ENCODE measurements at regions not wholly inside any gene's neighbourhood (a gene's known extent, or its start where the extent isn't known, plus 50 kb on each side); places are given as distances from the start of the nearest gene placed in this dataset.
"Not testable (repeated sequence)": the region's sequence is repeated elsewhere in the genome, so short reads cannot be mapped to it uniquely, and the experiment has no call there.

DNA sequence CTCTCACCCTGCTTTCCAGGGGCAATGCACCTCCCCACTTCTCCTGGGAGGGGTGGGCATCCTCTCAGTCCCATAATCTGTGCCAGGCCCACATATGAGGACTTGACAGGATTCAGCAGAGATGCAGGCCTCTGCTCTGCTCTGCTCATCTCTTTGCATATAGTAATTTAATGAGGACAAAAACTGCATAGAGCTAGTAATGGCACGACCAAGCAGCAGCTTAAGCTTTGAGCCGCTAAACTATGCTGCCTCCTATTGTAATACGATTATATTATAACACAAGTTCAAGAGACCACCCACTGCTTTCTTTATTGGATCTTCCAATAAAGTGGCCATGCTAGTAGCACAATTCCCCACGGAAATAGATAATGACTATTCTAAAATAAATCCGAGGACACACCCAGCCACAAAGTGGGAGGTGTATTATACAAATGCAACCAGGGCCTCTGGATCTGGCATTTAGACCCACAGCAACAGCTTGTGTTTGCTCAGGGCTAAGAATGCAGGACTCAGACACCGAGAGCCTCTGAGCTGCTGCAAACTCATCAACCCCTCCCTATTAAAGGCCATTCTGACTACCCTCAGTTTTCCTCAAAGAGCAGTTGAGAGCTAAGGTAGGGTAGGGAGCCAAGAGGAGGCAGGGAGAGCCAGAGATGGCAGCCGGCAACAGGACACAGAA, 93.6 kb upstream of the PLGLB2 start:
- DNase-seq, result not testable (repeated sequence)

DNA sequence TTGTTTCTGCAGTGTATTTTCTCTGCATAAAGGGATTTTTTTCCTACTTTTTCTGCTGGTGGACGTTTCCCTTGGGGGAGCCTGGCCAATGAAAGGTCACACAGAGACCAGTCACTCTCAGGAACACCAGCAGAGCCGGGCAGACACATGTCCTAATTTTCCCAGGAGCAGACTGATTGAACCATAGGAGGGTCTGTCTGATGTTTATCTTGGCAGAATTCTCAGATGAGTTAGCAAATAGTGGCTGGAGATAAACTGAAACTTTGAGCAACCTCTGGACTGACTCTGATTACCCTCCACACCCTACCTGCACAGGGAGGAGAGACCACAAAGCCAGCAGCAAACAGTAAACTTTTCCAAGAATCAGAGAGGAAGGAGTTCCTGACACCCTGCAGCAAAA, 90.0 kb upstream of the PLGLB2 start:
- not testable (repeated sequence) for DNase-seq

DNA sequence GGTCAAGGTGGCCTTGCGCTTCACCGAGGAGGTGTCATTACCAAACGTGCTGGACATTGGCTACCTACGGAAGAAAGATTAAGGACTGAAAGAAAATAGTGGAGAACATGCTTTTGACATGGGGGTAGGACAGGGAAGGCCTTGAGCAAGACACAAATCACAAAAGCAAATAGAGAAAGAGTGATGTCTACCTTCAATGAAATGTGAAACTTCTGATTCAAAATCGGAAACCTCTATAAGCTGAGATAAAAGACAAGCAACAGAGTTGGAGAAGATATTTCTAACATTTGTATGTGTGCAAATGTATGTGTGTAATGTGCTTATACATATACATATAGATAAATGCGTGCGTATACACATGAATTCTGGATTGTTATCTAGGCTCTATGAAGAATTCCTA, 89.5 kb upstream of the PLGLB2 start:
- not testable (repeated sequence) for DNase-seq

DNA sequence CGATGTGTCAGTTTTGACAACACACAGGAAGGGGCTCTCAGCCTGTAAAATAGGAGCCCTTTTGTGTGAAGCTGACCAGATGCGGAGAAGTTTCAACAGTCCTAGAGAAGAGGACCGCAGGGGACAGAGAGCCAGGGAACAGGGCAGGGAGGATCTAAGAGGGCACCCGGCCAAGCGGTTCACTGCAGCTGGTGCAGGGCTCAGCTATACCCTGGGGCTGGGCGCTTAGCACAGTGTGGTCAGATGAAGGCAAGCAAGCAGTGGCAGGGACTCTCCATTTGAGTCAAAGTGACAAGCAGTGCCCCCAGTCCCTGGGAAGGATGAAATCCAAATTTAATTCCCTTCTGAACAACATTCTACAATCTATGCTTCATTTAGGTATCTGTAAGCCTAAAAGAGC, 88.9 kb upstream of the PLGLB2 start:
- not testable (repeated sequence) for DNase-seq

DNA sequence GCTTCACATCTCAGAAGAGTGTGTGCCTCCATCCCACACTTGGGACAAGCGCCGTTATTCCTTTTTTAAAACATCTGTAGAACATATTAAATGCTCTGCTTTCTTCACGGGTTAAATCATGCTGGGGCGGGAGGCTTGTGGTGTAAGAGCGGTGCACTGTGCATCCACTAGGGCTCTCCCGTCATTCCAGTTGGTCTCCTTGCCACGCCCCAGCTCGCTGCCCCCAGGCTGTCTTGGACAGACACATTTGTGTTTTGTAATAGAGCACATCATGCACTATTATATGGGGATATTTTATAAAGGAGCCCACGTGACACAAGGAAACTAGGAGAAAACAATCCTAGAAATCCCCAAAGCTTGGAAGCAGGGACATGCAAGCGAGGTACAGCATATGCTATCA, 87.7 kb upstream of the PLGLB2 start:
- not testable (repeated sequence) for DNase-seq

DNA sequence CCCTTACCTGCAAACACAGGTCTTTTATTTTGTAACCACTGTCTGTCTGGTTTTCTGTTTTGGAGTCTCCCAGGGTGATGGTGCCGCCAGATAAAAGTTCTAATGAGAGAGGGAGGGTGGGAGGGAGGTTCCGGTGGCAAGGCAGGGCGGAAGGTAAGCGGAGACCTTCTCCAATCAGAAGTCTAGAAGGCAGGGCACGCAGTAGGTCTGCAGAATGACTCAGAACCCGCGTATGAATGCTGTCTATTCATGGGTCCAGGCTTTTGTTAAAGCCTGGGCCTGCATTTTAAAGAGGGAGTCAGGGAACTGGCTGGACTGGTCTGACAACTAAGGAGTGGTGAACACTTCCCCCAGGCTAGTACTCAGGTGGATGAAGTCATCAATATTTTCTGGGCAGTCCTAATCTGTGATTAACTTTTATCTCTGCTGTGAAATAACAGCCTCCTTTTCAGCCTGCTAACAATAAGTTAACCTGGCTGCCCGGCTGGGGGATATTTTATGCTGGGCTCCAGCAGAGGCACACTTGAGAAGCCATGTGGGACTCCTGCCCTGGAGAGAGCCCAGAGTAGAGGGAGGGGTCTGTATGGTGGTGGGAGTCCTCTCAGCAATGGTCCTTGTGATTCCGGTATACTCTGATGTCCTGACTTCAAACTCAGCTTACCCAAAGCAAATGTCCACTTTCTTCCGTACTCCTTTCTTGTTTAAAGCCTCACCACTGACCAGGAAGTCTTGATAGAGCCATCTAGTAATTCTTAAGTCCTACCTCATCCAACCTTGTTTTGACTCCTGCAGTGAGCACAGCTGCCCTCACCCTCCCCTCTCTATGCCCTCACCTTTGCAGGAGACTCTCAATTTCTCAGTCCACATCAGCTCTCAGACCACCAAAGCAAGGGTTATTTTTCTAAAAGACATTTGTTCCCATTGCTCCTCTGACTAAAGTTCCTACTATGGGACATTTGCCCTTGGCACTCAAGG, 85.3 kb upstream of the PLGLB2 start:
- not testable (repeated sequence) for DNase-seq

DNA sequence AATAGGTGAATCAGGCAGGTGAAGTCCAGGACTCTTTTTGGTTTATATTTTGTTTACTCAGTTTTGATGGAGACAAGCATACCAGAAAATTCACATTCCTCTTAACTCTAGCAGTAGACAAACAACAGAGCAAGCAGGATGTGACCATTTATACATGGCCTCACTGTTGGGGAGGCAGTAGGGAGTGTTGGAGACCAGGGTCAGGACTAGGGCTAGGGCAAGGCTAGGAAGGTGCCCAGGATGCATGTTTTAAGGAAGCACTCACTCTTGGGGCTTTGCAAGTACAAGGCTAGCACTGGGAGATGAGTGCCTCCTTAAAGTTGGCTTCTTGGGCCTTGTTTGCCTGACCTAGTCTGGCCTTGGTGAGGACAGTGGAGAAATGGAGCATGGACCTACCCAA, 84.5 kb upstream of the PLGLB2 start:
- not testable (repeated sequence) for DNase-seq

DNA sequence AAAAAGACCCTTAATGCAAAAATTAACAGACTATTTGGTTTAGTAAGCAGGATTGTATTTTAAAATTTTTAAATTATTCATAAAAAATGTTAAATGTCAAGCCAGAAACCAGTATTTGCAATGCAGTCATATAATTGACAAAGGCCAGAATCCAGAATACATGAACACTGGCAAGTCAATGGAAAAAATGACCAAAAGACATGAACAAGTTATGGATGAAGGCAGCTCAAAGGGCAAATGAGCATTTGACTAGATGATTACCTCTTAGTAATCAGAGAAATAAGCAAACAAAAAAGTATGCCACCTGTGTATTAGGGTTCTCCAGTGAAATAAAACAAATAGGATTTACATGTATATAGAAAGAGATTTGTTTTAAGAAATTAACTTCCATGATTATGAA, 80.9 kb upstream of the PLGLB2 start:
- DNase-seq, result not testable (repeated sequence)

DNA sequence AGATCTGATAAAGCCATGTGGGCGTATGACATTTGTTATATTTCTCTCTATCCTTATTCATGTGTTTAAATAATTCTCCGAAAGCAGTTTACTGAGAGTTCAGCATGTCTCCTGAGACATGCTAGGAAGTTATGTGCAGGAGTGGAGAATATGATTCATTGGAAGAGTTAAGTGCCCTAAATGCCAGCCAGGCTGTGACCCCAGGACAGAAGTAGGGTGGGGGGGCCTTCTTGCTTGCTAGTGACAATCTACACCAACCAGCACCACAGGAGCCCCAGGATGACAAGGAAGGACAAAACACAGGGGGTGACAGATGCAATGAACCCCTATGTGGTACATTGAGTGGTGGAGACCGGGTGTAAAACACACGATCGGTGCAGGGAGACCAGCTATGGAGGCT, 79.5 kb upstream of the PLGLB2 start:
- not testable (repeated sequence) for DNase-seq

DNA sequence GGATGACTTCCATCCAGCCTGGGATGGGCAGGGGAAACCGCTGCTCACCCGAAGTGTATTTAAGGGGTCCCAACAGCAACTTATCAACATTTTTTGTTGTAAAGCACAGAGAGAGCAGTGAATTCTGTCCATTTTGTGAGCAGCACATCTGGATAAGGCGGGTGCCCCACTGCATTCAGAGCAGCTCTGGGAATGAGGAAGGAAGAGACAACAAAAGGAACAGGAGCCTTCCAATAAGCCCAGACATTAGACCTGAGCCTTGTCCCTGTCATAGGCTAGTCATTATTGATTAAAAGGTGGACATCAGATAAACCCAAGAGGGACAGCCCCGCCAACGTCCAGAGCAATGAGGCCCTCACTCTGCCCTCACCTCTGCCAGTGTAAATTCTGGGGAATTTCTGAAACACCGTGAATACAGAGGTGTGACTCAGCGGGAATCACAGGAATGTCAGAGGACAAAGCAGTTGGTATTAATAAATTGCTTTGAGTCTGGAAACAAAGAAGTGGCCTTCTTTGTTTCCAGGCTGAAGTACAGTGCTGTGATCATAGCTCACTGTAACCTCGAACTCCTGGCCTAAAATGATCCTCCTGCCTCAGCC, 78.2 kb upstream of the PLGLB2 start:
- DNase-seq, result not testable (repeated sequence)

DNA sequence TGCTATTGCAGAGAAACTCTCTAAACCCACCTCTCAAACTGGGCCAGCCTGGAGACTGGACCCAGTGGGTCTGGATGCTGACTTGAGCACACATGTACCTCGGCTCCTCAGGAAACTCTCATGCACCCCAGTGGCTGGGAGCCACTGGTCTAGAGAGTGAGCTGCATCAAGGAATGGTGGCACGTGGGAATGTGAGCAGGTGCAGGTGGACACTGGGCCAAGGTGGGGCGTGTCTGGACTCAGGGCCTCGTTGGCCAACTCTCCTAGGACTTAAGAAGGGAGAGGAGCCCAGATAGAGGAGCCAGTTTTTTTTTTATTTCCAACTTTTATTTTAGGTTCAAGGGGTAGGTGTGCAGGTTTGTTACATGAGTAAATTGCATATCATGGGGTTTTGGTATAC, 75.5 kb upstream of the PLGLB2 start:
- DNase-seq, result not testable (repeated sequence)

DNA sequence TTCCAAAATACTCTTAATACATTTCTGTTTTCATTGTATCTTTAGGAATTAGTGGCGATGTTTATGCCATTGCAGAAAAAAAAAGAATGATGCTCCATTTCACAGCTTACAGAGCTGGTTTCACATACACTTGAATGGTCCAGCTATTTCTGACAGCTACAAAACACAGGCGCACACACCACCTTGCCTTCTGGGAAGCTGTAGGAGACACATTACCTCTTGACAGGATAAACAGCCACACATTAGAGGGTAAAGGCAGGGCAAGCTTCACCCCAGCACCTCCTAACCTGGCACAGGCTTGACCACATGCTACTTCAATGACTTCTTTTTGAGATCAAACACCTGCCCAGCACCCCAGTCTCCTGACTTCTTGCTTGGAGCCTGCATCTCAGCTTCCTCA, 73.2 kb upstream of the PLGLB2 start:
- not testable (repeated sequence) for DNase-seq

DNA sequence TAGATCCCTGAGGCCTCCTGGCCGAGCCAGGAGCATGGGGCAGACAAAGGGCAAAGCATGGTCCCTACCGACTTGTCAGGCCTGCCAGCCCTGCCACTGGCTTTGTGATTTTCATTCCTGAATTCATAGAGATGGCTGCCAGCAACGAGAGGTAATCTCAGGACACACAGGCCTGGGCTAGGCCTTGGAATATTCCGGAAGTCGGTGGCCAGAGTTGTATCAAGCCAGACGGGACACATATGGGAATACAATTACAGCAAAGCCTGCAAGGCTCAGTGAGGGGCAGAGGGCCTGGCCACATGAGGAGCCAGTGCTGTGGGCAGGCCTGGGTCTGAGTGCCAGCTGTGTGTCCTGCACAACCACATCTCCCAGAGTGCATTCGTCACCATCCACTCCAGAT, 72.4 kb upstream of the PLGLB2 start:
- not testable (repeated sequence) for DNase-seq

DNA sequence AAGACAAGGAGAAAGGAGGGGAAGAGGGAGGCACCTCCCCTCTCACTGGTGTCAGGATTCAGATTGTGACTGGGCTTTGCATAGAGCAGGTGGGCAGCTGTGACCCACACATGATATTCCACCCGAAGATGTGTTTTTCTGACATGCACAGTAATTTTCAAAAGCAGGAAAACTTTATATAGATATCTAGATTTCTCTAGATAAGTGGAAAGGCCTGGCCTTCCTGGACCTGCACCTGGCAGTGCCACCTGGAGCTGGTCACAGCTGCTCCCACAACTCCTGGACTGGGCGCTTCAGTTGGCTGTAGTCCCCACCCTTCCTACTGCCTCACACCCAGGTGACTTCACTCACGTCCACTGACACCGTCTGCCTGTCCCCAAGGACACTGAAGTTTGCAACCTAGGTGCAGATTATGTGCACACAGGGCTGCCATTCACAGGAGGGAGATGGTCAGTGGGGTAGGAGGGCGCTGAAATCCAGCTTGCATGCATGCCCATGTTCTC, 70.4 kb upstream of the PLGLB2 start:
- not testable (repeated sequence) for DNase-seq

DNA sequence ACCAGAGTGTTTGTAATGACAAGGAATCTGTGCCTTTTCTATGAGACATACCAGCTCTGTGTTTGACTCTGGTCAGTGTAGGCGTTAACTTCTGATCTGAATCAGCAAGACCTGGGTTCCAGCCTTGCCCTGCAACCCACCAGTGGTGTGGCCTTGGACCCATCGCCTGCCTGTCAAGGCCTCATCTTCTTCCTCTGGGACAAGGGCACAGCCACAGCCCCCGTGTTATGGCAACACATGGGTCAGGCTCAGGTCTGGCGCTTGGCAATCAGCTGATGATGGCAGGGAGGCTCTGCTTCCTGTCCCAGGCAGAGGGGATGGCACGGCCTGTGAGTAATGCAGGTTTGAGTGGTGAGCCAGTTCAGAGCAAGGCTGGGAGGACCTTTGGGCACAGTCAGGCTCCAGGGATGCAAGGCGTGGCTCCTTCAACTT, 69.1 kb upstream of the PLGLB2 start:
- not testable (repeated sequence) for DNase-seq

DNA sequence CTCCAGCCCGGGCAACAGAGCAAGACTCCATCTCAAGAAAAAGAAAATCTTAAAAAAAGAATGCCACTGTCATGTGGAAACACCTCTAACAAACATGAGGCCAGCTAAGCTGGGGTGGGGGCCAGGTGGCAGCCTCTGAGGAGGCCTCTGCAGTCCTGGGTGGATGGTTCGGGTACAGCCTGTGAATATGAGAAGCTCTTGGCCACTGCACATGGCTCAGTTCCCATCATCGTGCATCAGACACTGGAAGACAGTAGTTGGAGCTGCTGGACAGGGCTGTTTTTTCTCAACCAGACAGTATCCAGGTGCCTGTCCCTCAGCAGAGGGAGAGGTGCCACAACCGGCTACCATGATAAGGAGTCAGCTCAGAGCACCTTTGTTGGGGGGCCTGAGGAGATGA, 67.9 kb upstream of the PLGLB2 start:
- not testable (repeated sequence) for DNase-seq

DNA sequence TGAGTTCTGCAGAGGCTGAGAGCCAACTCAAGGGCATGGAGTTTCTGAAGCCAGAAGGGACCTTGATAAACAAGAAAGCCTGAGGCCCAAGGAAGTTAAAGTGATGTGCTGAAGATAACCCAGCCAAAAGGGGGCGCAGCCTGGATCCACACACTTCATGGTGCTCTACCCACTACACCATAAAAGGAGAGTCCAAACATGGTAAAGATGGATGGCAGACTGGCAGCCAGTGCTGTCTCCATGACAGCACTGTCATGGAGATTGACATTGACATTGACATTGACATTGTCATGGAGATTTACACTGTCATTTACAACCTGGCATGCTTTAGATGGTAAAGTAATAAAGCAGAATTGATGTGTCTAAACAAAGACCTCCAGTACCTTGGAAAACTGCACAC, 67.2 kb upstream of the PLGLB2 start:
- DNase-seq, result not testable (repeated sequence)

DNA sequence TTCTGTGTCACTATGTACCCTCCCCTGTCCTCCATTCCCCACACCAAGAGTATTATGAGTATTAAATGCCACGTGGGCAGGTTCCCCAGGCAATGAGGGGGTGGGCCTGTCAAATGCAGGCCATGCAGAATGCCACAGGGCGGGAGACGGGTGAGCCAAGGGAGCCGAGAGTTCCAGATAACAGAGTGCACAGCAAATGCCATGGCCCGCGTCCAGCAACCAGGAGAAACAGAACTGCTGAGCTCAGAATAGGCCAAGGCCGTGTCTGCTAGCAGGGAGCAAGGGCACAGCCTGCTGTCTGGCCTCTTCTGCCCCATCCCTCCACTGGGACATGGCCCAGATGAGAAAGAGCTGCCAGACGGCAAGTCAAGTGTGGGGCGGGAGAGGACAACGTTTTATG, 64.4 kb upstream of the PLGLB2 start:
- DNase-seq, result not testable (repeated sequence)

DNA sequence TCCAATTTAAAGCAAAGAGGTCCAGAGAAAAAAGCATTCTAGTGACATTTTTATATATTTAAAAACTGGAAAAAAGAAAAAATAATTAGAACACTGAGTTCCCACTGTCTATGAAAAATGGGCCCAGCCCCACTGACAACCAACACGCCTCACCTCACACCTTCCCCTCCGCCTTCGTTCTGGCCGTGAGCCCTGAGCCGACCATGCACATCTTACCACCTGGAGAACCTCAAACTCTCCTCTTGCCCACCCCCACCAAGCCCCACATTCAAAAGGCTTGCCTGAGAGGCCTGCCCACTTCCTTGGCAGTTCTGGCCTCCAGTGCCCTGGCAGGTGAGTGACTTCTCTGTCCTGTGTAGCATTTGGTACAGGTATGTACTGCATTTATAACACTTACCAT, 63.9 kb upstream of the PLGLB2 start:
- not testable (repeated sequence) for DNase-seq

DNA sequence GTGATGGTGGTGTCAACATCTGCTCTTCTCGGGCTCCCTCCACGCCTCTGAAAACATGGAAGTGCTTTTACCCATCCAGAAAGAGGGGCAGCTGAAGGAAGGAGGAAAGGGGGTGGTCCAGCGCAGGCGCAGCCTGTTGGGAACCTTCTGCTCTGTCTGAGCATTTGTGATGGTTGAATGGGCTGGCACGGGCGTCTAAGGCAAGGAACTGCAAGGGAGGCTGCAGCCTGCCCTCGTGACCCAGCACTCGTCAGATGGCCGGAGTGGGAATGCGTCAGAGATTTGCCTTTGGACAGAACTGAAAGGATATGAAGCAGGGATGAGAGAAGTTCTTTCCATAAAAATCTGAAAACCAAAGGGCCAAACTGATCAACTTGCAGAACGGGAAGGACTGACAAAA, 62.3 kb upstream of the PLGLB2 start:
- DNase-seq, result not testable (repeated sequence)

DNA sequence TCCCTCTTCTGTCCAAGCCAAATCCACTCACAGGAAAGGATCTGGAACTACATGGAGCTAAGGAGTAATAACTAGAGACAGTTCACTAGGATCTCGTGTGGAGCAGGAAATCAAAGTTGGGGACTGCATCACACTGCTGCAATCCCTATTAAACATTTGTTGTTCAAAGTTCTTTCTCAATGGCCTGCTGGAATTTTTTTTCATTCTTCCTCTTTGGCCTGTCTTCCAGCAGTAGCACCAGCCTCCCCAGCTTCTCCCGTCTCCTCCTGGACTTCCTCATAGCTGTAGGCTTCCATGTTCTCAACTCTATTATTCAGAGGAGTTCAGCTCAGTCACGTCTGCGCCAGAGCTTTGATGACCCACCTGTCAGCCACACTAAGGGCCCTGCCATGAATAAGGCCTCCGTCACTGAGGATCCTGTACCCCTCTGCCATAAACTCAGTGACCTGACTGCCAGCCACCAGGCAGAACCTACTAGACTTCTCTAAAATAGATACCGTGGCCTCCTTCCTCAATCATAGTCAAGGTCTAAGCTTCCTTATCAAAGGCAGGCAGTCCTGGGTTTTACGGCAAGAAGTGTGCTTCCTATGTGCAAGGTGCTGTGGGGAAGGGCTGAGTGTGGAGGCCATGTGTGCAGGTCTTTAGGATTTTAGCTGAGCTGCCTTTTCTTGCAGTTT, 60.9 kb upstream of the PLGLB2 start:
- not testable (repeated sequence) for DNase-seq

DNA sequence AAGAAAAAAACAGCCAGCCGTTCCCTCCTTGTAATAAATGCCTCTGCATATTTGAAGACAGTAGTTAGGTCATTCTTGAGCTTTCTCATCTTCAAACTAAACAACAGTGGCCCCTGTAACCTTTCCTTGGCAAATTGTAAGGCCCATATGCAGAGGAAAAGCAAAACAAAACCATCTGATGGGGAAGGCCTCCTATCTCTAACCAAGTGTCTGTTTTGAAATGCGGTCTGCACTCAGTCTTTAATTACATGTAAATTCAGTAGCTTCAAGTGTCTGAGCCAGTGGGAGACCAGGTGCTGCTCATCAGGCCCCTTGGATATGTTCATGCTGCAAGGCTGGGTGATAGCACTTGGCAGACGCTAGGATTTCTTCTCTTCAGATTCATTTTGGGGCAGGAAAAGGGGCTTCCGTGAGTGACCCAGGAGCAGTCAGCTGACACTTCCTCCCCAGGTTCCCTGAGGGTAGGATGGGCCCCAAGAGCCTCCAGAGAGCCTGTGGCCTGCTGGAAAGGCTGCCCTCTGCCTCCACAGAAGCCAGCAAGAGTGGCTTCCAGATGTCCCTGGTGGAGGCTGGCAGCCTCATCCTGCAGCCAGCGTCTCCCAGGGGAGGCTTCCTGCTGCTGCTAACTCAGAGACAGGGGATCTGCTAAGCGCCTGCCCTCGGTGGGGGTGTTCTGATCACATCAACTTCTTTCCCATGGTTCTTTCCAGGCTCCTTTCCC, 60.2 kb upstream of the PLGLB2 start:
- DNase-seq, result not testable (repeated sequence)

Data from right forelimb (tissue), 1 donor.